C4-2B (cell line): ENCODE measurements at regions not wholly inside any gene's neighbourhood (a gene's known extent, or its start where the extent isn't known, plus 50 kb on each side); places are given as distances from the start of the nearest gene placed in this dataset.
"Not testable (repeated sequence)": the region's sequence is repeated elsewhere in the genome, so short reads cannot be mapped to it uniquely, and the experiment has no call there.

ENCODE experiments used
- H3K27ac ChIP-seq: fragments of 450-650 bp; 2 replicates; pipeline ENCODE4 v1.5.1; 2017
- CTCF ChIP-seq: fragments of 450-650 bp; conservative IDR thresholded peaks from 2 replicates; pipeline ENCODE4 v1.5.1; 2017; ENCODE audit warnings: mild to moderate bottlenecking
- ZFX ChIP-seq: fragments of 450-650 bp; IDR thresholded peaks from 2 replicates; pipeline ENCODE4 v1.6.1; 2017

GRCh38 chr1:208737161-208737560, 493.0 kb upstream of the PLXNA2 start:
- no peak overlapping the region for H3K27ac ChIP-seq
- no peak for TF ChIP-seq CTCF
- TF ChIP-seq ZFX, result no peak

GRCh38 chr1:208737922-208738321, 493.7 kb upstream of the PLXNA2 start:
- no peak for TF ChIP-seq ZFX
- no peak for TF ChIP-seq CTCF
- no peak overlapping the region for H3K27ac ChIP-seq

- not testable (repeated sequence) for H3K27ac ChIP-seq
Measured at GRCh38 chr1:208739636-208740035, 495.5 kb upstream of the PLXNA2 start.

- TF ChIP-seq CTCF (no peak), ZFX (no peak)
- no peak overlapping the region for H3K27ac ChIP-seq
Measured at GRCh38 chr1:208741296-208741695, 497.1 kb upstream of the PLXNA2 start.

GRCh38 chr1:208743361-208743760, 499.2 kb upstream of the PLXNA2 start:
- no peak overlapping the region for H3K27ac ChIP-seq
- TF ChIP-seq ZFX (no peak), CTCF (no peak)

GRCh38 chr1:208747979-208748378, 503.8 kb upstream of the PLXNA2 start:
- no peak for TF ChIP-seq ZFX
- TF ChIP-seq CTCF, result no peak

GRCh38 chr1:208748387-208749165, 504.4 kb upstream of the PLXNA2 start:
- TF ChIP-seq ZFX, result no peak
- TF ChIP-seq CTCF, result no peak
- no peak overlapping the region for H3K27ac ChIP-seq

More at GRCh38 chr1:208747979-208748378, 503.8 kb upstream of the PLXNA2 start:
- no peak overlapping the region for H3K27ac ChIP-seq

- no peak for TF ChIP-seq CTCF
- no peak for TF ChIP-seq ZFX
- no peak overlapping the region for H3K27ac ChIP-seq
Measured at GRCh38 chr1:208756339-208756981, 512.3 kb upstream of the PLXNA2 start.
